CD4-positive, alpha-beta memory T cell (primary cell): ENCODE measurements at regions not wholly inside any gene's neighbourhood (a gene's known extent, or its start where the extent isn't known, plus 50 kb on each side); places are given as distances from the start of the nearest gene placed in this dataset.

Source experiments
- CTCF ChIA-PET: fragments of 350-600 bp; sonication (Branson Sonifier 250); formaldehyde crosslinking; loops from one replicate; lab custom pipeline; 2021; ENCODE audit warnings: inconsistent platforms; ENCODE audit not compliant: partially characterized antibody; lab: Charles Lee
- POLR2A ChIA-PET: fragments of 350-600 bp; sonication (Branson Sonifier 250); formaldehyde crosslinking; loops from one replicate; lab custom pipeline; 2021; ENCODE audit not compliant: partially characterized antibody; lab: Charles Lee
- DNase-seq, 5 donors: peaks; one replicate each; pipeline versions ENCODE4 v3.0.0 to v3.0.0-alpha.2; 2020 to 2022; ENCODE audit warnings: mixed read lengths in 1 of 5
- H3K27ac ChIP-seq: one replicate; pipeline ENCODE4 v1.7.0; 2013; ENCODE audit warnings: low read depth, low read length
- H3K27me3 ChIP-seq: 2 replicates; pipeline ENCODE4 v1.7.0; 2013; ENCODE audit warnings: mild to moderate bottlenecking, low read length, moderate library complexity; ENCODE audit not compliant: insufficient read depth
- H3K36me3 ChIP-seq: 2 replicates; pipeline ENCODE4 v1.7.0; 2013; ENCODE audit warnings: mild to moderate bottlenecking, low read length, moderate library complexity; ENCODE audit not compliant: insufficient read depth
- H3K4me1 ChIP-seq: 2 replicates; pipeline ENCODE4 v1.7.0; 2013; ENCODE audit warnings: mild to moderate bottlenecking, low read length, moderate library complexity; ENCODE audit not compliant: insufficient read depth
- H3K4me3 ChIP-seq, 2 donors: one replicate each; pipeline ENCODE4 v1.7.0; 2013; ENCODE audit warnings: low read length in 2 of 2, mild to moderate bottlenecking in 1 of 2
- H3K9me3 ChIP-seq, 2 donors: one replicate each; pipeline ENCODE4 v1.7.0; 2013; ENCODE audit warnings: low read length in 2 of 2, control low read depth in 1 of 2; ENCODE audit not compliant: control insufficient read depth in 1 of 2
- H3K27ac Mint-ChIP-seq, 7 donors: one replicate each; pipeline ENCODE4 v1.8.0; 2020 to 2021; ENCODE audit warnings: mixed read lengths in 7 of 7, mild to moderate bottlenecking in 6 of 7, inconsistent platforms in 3 of 7, moderate library complexity in 3 of 7
- H3K27me3 Mint-ChIP-seq, 2 donors: one replicate each; pipeline ENCODE4 v1.8.0; 2020 to 2021; ENCODE audit warnings: mixed read lengths in 2 of 2
- H3K36me3 Mint-ChIP-seq, 2 donors: one replicate each; pipeline ENCODE4 v1.8.0; 2020 to 2021; ENCODE audit warnings: mixed read lengths in 2 of 2, inconsistent platforms in 1 of 2, mild to moderate bottlenecking in 1 of 2
- H3K4me1 Mint-ChIP-seq, 4 donors: one replicate each; pipeline ENCODE4 v1.8.0; 2020 to 2021; ENCODE audit warnings: mixed read lengths in 4 of 4, mild to moderate bottlenecking in 1 of 4
- H3K4me3 Mint-ChIP-seq, 8 donors: one replicate each; pipeline ENCODE4 v1.8.0; 2020 to 2021; ENCODE audit warnings: mixed read lengths in 8 of 8, mild to moderate bottlenecking in 7 of 8, moderate library complexity in 6 of 8, inconsistent platforms in 3 of 8
- H3K9me3 Mint-ChIP-seq, 8 donors: one replicate each; pipeline ENCODE4 v1.8.0; 2020 to 2021; ENCODE audit warnings: mixed read lengths in 8 of 8, mild to moderate bottlenecking in 5 of 8, inconsistent platforms in 3 of 8, moderate library complexity in 1 of 8
- intact Hi-C: fragments of 100-400 bp; cut with micrococcal nuclease; formaldehyde crosslinking; loops from one replicate; pipeline ENCODE4 v1.15.1; 2023

GRCh38 chr3:118298133-118298532, 736.5 kb downstream of the IGSF11 start:
- H3K4me1 Mint-ChIP-seq = no peaks in the 10 kb centered on the region
- CTCF ChIA-PET = no interaction called here
- Histone ChIP-seq H3K4me3 (no peak overlapping the region), H3K27me3 (no peaks in the 10 kb centered on the region), H3K27ac (no peak overlapping the region), H3K36me3 (no peaks in the 10 kb centered on the region), H3K4me1 (no peaks in the 10 kb centered on the region), H3K9me3 (no peaks in the 10 kb centered on the region)
- H3K9me3 Mint-ChIP-seq = peaks cover 0 to 2% (median under 1%) of the 10 kb centered on the region in 8 donors
- POLR2A ChIA-PET = no interaction called here
- no peak overlapping the region for H3K4me3 Mint-ChIP-seq
- intact Hi-C loops = no loop called here
- no peaks in the 10 kb centered on the region for H3K36me3 Mint-ChIP-seq
- no peaks in the 10 kb centered on the region for H3K27me3 Mint-ChIP-seq
- H3K27ac Mint-ChIP-seq = no peak overlapping the region
- no peak for DNase-seq

GRCh38 chr3:118304557-118304956, 730.1 kb downstream of the IGSF11 start:
- no peaks in the 10 kb centered on the region for H3K9me3 ChIP-seq
- intact Hi-C loops = no loop called here
- no peak for DNase-seq
- Mint-ChIP-seq H3K4me1 (no peaks in the 10 kb centered on the region), H3K9me3 (peaks cover 0 to 6% (median under 1%) of the 10 kb centered on the region in 8 donors), H3K4me3 (no peak overlapping the region), H3K27me3 (no peaks in the 10 kb centered on the region), H3K27ac (no peak overlapping the region), H3K36me3 (no peaks in the 10 kb centered on the region)
- no peak overlapping the region for H3K27ac ChIP-seq
- CTCF ChIA-PET = no interaction called here
- no peaks in the 10 kb centered on the region for H3K27me3 ChIP-seq
- H3K4me1 ChIP-seq = no peaks in the 10 kb centered on the region
- H3K4me3 ChIP-seq = no peak overlapping the region
- POLR2A ChIA-PET = no interaction called here
- no peaks in the 10 kb centered on the region for H3K36me3 ChIP-seq

- CTCF ChIA-PET = no interaction called here
- no peak for DNase-seq
- Mint-ChIP-seq H3K36me3 (no peaks in the 10 kb centered on the region), H3K9me3 (peaks cover 3 to 21% (median 17%) of the 10 kb centered on the region in 8 donors), H3K27me3 (no peaks in the 10 kb centered on the region), H3K4me3 (no peak overlapping the region), H3K27ac (no peak overlapping the region), H3K4me1 (no peaks in the 10 kb centered on the region)
- Histone ChIP-seq H3K9me3 (peaks cover 0 to 5% of the 10 kb centered on the region in 2 donors), H3K27ac (no peak overlapping the region), H3K4me3 (no peak overlapping the region), H3K36me3 (no peaks in the 10 kb centered on the region), H3K4me1 (no peaks in the 10 kb centered on the region), H3K27me3 (no peaks in the 10 kb centered on the region)
- intact Hi-C loops = no loop called here
- POLR2A ChIA-PET = no interaction called here
Observed at GRCh38 chr3:118332699-118333098, 701.9 kb downstream of the IGSF11 start.

GRCh38 chr3:118337649-118338048, 697.0 kb downstream of the IGSF11 start:
- Mint-ChIP-seq H3K9me3 (peaks cover 0 to 10% (median 6%) of the 10 kb centered on the region in 8 donors), H3K27ac (no peak overlapping the region), H3K36me3 (no peaks in the 10 kb centered on the region), H3K4me1 (no peaks in the 10 kb centered on the region), H3K4me3 (no peak overlapping the region), H3K27me3 (no peaks in the 10 kb centered on the region)
- Histone ChIP-seq H3K27me3 (no peaks in the 10 kb centered on the region), H3K9me3 (peaks cover 0 to 5% of the 10 kb centered on the region in 2 donors), H3K4me3 (no peak overlapping the region), H3K4me1 (no peaks in the 10 kb centered on the region), H3K27ac (no peak overlapping the region), H3K36me3 (no peaks in the 10 kb centered on the region)
- ChIA-PET POLR2A (no interaction called here), CTCF (no interaction called here)
- no peak for DNase-seq
- intact Hi-C loops = no loop called here

- ChIA-PET POLR2A (no interaction called here), CTCF (no interaction called here)
- intact Hi-C loops = no loop called here
- Mint-ChIP-seq H3K4me3 (no peak overlapping the region), H3K36me3 (no peaks in the 10 kb centered on the region), H3K4me1 (no peaks in the 10 kb centered on the region), H3K27me3 (no peaks in the 10 kb centered on the region), H3K27ac (no peak overlapping the region), H3K9me3 (peaks cover 0 to 13% (median 9%) of the 10 kb centered on the region in 8 donors)
- Histone ChIP-seq H3K27ac (no peak overlapping the region), H3K9me3 (peaks cover 0 to 3% of the 10 kb centered on the region in 2 donors), H3K36me3 (no peaks in the 10 kb centered on the region), H3K4me1 (no peaks in the 10 kb centered on the region), H3K27me3 (no peaks in the 10 kb centered on the region), H3K4me3 (no peak overlapping the region)
- DNase-seq = no peak
Observed at GRCh38 chr3:118347396-118348168, 687.1 kb downstream of the IGSF11 start.

- Histone ChIP-seq H3K36me3 (no peaks in the 10 kb centered on the region), H3K4me3 (no peak overlapping the region), H3K27me3 (no peaks in the 10 kb centered on the region), H3K9me3 (peaks cover 0 to 3% of the 10 kb centered on the region in 2 donors), H3K27ac (no peak overlapping the region), H3K4me1 (no peaks in the 10 kb centered on the region)
- no peak overlapping the region for H3K4me3 Mint-ChIP-seq
- POLR2A ChIA-PET = no interaction called here
- no peak for DNase-seq
- H3K27ac Mint-ChIP-seq = no peak overlapping the region
- H3K36me3 Mint-ChIP-seq = no peaks in the 10 kb centered on the region
- intact Hi-C loops = no loop called here
- no peaks in the 10 kb centered on the region for H3K4me1 Mint-ChIP-seq
- no peaks in the 10 kb centered on the region for H3K27me3 Mint-ChIP-seq
- CTCF ChIA-PET = no interaction called here
- peaks cover 0 to 17% (median 10%) of the 10 kb centered on the region in 8 donors for H3K9me3 Mint-ChIP-seq
Observed at GRCh38 chr3:118348169-118348557, 686.5 kb downstream of the IGSF11 start.

- Histone ChIP-seq H3K27me3 (no peaks in the 10 kb centered on the region), H3K4me1 (no peaks in the 10 kb centered on the region), H3K4me3 (no peak overlapping the region), H3K27ac (no peak overlapping the region), H3K9me3 (peaks cover 0 to 24% of the 10 kb centered on the region in 2 donors), H3K36me3 (no peaks in the 10 kb centered on the region)
- no peak overlapping the region for H3K27ac Mint-ChIP-seq
- peaks cover 8 to 60% (median 37%) of the 10 kb centered on the region in 8 donors for H3K9me3 Mint-ChIP-seq
- ChIA-PET POLR2A (no interaction called here), CTCF (no interaction called here)
- H3K27me3 Mint-ChIP-seq = no peaks in the 10 kb centered on the region
- no peak for DNase-seq
- H3K4me3 Mint-ChIP-seq = no peak overlapping the region
- intact Hi-C loops = no loop called here
- no peaks in the 10 kb centered on the region for H3K36me3 Mint-ChIP-seq
- H3K4me1 Mint-ChIP-seq = no peaks in the 10 kb centered on the region
Observed at GRCh38 chr3:118354556-118354955, 680.1 kb downstream of the IGSF11 start.
